SK-N-MC (cell line): ENCODE measurements at regions not wholly inside any gene's neighbourhood (a gene's known extent, or its start where the extent isn't known, plus 50 kb on each side); places are given as distances from the start of the nearest gene placed in this dataset.

Experiments used
- EZH2 ChIP-seq: fragments of 200-600 bp; sonication (generic); IDR thresholded peaks from one replicate; pipeline ENCODE4 v1.6.1; 2017; ENCODE audit warnings: antibody characterized with exemption
- FOXP2 ChIP-seq: optimal IDR thresholded peaks from 2 replicates; pipeline ENCODE3; 2011; ENCODE audit warnings: mild to moderate bottlenecking, moderate library complexity; ENCODE audit not compliant: insufficient read depth; ENCODE audit errors: extremely low read length, control extremely low read depth
- POLR2AphosphoS5 ChIP-seq: IDR thresholded peaks from 2 replicates; pipeline ENCODE4 v1.6.1; 2012; ENCODE audit warnings: mild to moderate bottlenecking, low read depth, low read length, borderline replicate concordance

- TF ChIP-seq EZH2 (no peak), POLR2AphosphoS5 (no peak), FOXP2 (no peak)
Observed at GRCh38 chr10:128373071-128373749, 247.0 kb upstream of the MKI67 start.
